ENCODE measurements at regions not wholly inside any gene's neighbourhood (a gene's known extent, or its start where the extent isn't known, plus 50 kb on each side); places are given as distances from the start of the nearest gene placed in this dataset.

- POLR2A ChIA-PET, result no interaction called here
- no peak for ATAC-seq (ENCODE audit: low read depth)
These were observed 334.4 kb upstream of the TRIB2 start for GRCh38 chr2:12382366-12382765.

GRCh38 chr2:12389344-12390045 is 327.2 kb upstream of the TRIB2 start:
- H3K4me3 Mint-ChIP-seq, result no peak overlapping the region
- ATAC-seq (ENCODE audit: low read depth) (no peak), DNase-seq (no peak)
- intact Hi-C loops (cut with micrococcal nuclease), result no loop called here
- no peaks in the 10 kb centered on the region for H3K36me3 Mint-ChIP-seq (ENCODE audit: low read depth)
- no peak for TF ChIP-seq CTCF (IDR thresholded peaks at IDR 0.05)
- ChIA-PET CTCF (no interaction called here), POLR2A (no interaction called here)
- no peaks in the 10 kb centered on the region for H3K27me3 Mint-ChIP-seq
- no peaks in the 10 kb centered on the region for H3K4me1 Mint-ChIP-seq
- peaks cover 4% of the 10 kb centered on the region for H3K9me3 Mint-ChIP-seq
- H3K27ac Mint-ChIP-seq, result no peak overlapping the region

More at GRCh38 chr2:12382366-12382765, 334.4 kb upstream of the TRIB2 start:
- peaks cover 4% of the 10 kb centered on the region for H3K9me3 Mint-ChIP-seq
- no peaks in the 10 kb centered on the region for H3K4me1 Mint-ChIP-seq
- CTCF ChIA-PET, result no interaction called here
- H3K36me3 Mint-ChIP-seq (ENCODE audit: low read depth), result no peaks in the 10 kb centered on the region
- H3K4me3 Mint-ChIP-seq, result no peak overlapping the region
- no peaks in the 10 kb centered on the region for H3K27me3 Mint-ChIP-seq
- intact Hi-C loops (cut with micrococcal nuclease), result no loop called here
- no peak overlapping the region for H3K27ac Mint-ChIP-seq
- no peak for DNase-seq
- TF ChIP-seq CTCF (IDR thresholded peaks at IDR 0.05), result no peak

DNA sequence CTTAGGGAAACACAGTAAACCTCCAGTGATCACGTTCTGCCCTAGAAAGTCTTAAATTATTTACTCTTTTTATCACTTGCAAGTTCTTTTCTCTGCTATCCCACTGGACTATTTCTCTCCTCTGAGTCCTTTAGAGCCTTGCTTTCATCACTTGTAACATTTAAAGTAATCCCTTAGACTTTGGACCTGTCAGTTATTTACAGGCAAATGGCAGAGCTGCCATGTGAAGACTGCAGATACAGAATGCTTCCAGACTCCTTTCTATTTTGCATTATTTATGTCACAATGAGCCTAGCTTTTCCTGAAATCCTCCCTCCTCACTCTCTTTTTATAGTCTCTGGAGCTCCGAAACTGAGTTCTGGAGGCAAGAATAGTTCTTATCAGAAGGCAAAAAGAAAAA is 325.6 kb upstream of the TRIB2 start:
- POLR2A ChIA-PET, result no interaction called here
- no peak for ATAC-seq (ENCODE audit: low read depth)
- no peak for TF ChIP-seq CTCF (IDR thresholded peaks at IDR 0.05)
- DNase-seq, result no peak
- CTCF ChIA-PET, result no interaction called here
- no peaks in the 10 kb centered on the region for H3K36me3 Mint-ChIP-seq (ENCODE audit: low read depth)
- H3K4me1 Mint-ChIP-seq, result no peaks in the 10 kb centered on the region
- intact Hi-C loops (cut with micrococcal nuclease), result no loop called here
- H3K4me3 Mint-ChIP-seq, result no peak overlapping the region
- no peak overlapping the region for H3K27ac Mint-ChIP-seq
- peaks cover 4% of the 10 kb centered on the region for H3K9me3 Mint-ChIP-seq
- H3K27me3 Mint-ChIP-seq, result no peaks in the 10 kb centered on the region

DNA sequence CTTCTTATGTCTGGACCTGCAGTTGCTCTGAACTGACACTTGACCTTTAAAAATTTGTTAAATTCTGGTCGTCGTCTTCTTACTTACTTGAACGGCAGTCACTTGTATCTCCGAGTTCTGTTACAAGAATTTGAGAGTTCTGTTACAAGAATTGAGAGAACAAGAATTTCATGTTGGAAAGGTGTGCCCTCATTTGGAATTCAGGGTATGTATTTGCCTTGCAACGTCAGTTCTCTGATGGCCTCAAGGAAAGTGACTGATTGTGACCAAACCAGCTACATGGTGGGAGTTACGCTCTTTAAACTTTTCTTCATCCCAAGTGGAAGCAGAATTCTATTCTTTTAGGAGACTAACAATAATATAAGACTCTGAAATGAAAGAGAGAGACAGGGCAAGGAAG is 320.0 kb upstream of the TRIB2 start:
- Mint-ChIP-seq H3K27ac (no peak overlapping the region), H3K9me3 (no peaks in the 10 kb centered on the region), H3K27me3 (no peaks in the 10 kb centered on the region), H3K4me3 (no peak overlapping the region), H3K36me3 (ENCODE audit: low read depth) (no peaks in the 10 kb centered on the region), H3K4me1 (peaks cover 4% of the 10 kb centered on the region)
- CTCF ChIA-PET, result no interaction called here
- intact Hi-C loops (cut with micrococcal nuclease), result no loop called here
- TF ChIP-seq CTCF (IDR thresholded peaks at IDR 0.05), result no peak
- POLR2A ChIA-PET, result no interaction called here
- ATAC-seq (ENCODE audit: low read depth) (no peak), DNase-seq (no peak)

GRCh38 chr2:12397854-12398253 is 318.9 kb upstream of the TRIB2 start:
- DNase-seq (no peak), ATAC-seq (ENCODE audit: low read depth) (no peak)
- Mint-ChIP-seq H3K27me3 (no peaks in the 10 kb centered on the region), H3K4me3 (peak overlapping the region; percentile 44), H3K36me3 (ENCODE audit: low read depth) (no peaks in the 10 kb centered on the region), H3K9me3 (peaks cover 2% of the 10 kb centered on the region), H3K4me1 (peaks cover 6% of the 10 kb centered on the region), H3K27ac (no peak overlapping the region)
- CTCF ChIA-PET, result no interaction called here
- POLR2A ChIA-PET, result no interaction called here
- TF ChIP-seq CTCF (IDR thresholded peaks at IDR 0.05), result no peak
- intact Hi-C loops (cut with micrococcal nuclease), result no loop called here
